ENCODE measurements at regions not wholly inside any gene's neighbourhood (a gene's known extent, or its start where the extent isn't known, plus 50 kb on each side); places are given as distances from the start of the nearest gene placed in this dataset.

- TF ChIP-seq ZNF513 (tag by site-specific recombination; IDR thresholded peaks at IDR 0.05), result no peak
- TF ChIP-seq, protein P1, sequence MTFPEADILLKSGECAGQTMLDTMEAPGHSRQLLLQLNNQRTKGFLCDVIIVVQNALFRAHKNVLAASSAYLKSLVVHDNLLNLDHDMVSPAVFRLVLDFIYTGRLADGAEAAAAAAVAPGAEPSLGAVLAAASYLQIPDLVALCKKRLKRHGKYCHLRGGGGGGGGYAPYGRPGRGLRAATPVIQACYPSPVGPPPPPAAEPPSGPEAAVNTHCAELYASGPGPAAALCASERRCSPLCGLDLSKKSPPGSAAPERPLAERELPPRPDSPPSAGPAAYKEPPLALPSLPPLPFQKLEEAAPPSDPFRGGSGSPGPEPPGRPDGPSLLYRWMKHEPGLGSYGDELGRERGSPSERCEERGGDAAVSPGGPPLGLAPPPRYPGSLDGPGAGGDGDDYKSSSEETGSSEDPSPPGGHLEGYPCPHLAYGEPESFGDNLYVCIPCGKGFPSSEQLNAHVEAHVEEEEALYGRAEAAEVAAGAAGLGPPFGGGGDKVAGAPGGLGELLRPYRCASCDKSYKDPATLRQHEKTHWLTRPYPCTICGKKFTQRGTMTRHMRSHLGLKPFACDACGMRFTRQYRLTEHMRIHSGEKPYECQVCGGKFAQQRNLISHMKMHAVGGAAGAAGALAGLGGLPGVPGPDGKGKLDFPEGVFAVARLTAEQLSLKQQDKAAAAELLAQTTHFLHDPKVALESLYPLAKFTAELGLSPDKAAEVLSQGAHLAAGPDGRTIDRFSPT (tag by site-specific recombination; IDR thresholded peaks at IDR 0.05), result no peak
- no peak for TF ChIP-seq ZFP41 (tag by site-specific recombination; IDR thresholded peaks at IDR 0.05; ENCODE audit: borderline replicate concordance)
- no peak for TF ChIP-seq CTCF (tag by site-specific recombination; IDR thresholded peaks at IDR 0.05)
- TF ChIP-seq, protein P2, sequence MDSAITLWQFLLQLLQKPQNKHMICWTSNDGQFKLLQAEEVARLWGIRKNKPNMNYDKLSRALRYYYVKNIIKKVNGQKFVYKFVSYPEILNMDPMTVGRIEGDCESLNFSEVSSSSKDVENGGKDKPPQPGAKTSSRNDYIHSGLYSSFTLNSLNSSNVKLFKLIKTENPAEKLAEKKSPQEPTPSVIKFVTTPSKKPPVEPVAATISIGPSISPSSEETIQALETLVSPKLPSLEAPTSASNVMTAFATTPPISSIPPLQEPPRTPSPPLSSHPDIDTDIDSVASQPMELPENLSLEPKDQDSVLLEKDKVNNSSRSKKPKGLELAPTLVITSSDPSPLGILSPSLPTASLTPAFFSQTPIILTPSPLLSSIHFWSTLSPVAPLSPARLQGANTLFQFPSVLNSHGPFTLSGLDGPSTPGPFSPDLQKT (IDR thresholded peaks at IDR 0.05; ENCODE audit: borderline replicate concordance, low read depth, low read length), result no peak
- TF ChIP-seq ZNF530 (tag by site-specific recombination; IDR thresholded peaks at IDR 0.05; ENCODE audit: low read depth), result no peak
- TF ChIP-seq ZFP69B (tag by site-specific recombination; IDR thresholded peaks at IDR 0.05), result no peak
- TF ChIP-seq ZNF830 (tag by site-specific recombination; IDR thresholded peaks at IDR 0.05; ENCODE audit: low read depth), result no peak
These were observed 215.7 kb downstream of the ICE1 start for GRCh38 chr5:5638211-5638610.
